ENCODE measurements at regions not wholly inside any gene's neighbourhood (a gene's known extent, or its start where the extent isn't known, plus 50 kb on each side); places are given as distances from the start of the nearest gene placed in this dataset.
A peak's percentile ranks its signal among the peaks of the same experiment; 100 is the strongest.

- WGBS, 2 donors (ENCODE audit: extremely low coverage in 2 of 2, insufficient read length in 2 of 2, insufficient replicate concordance in 1 of 2), result no CpG with 5 or more reads among the region's 5 CpGs
Measured at GRCh38 chr12:28023156-28023887, 50.8 kb upstream of the PTHLH start.

DNA sequence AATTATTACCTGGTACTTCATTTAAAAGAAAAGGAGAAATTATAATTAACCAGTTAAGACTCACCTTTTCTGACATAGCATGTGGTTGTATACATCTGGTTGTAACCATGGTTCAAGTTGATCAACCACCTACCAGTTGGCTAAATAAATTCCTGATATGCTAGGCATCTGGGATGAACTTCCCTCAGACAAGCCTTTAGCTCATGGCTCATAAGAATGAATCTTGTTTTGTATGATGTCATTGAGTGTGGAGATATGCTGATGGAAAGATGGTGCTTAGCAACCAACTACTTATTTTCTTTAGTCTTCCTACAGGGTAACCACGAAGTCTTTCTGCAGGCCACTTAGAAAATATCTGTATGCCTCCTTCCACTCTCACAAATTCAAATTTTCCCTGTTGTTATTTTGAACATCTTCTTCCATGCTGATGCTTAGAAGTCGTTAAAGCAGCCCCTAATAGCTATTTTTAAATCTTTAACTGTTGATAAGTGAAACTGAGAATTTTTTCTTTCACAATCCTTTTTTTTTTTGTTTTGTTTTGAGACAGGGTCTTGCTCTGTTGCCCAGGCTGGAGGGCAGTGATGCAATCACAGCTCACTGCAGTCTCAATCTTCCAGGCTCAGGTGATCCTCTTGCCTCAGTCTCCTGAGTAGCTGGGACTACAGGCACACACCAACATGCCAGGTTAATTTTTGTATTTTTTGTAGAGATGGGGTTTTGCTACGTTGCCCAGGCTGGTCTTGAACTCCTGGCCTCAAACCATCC is 51.9 kb upstream of the PTHLH start:
- Histone ChIP-seq H3K4me2 (ENCODE audit: insufficient read depth, low read length, poor library complexity, severe bottlenecking) (no peak overlapping the region), H2AK5ac (ENCODE audit: low read depth, low read length) (no peak overlapping the region), H3K27ac (replicated peaks; ENCODE audit: low read length) (no peak overlapping the region), H3K79me1 (ENCODE audit: low read depth, low read length) (no peaks in the 10 kb centered on the region), H3K36me3 (replicated peaks in 1 of 2; ENCODE audit: control insufficient read depth in 2 of 2, insufficient read depth in 2 of 2, low read length in 2 of 2) (no peaks in the 10 kb centered on the region), H3K27me3 (ENCODE audit: control insufficient read depth in 3 of 3, insufficient read depth in 3 of 3, low read depth in 1 of 3, low read length in 3 of 3) (no peaks in the 10 kb centered on the region), H2BK5ac (ENCODE audit: low read length) (no peak overlapping the region), H3K9ac (ENCODE audit: low read depth, low read length, poor library complexity) (no peak overlapping the region), H2BK120ac (ENCODE audit: low read depth, low read length) (no peak overlapping the region), H2BK12ac (ENCODE audit: low read length) (no peak overlapping the region), H3K9me3 (replicated peaks in 1 of 2; ENCODE audit: control insufficient read depth in 2 of 2, insufficient read depth in 1 of 2, low read depth in 1 of 2, low read length in 2 of 2) (no peaks in the 10 kb centered on the region), H3K4me1 (ENCODE audit: control insufficient read depth in 2 of 2, insufficient read depth in 1 of 2, low read depth in 1 of 2, low read length in 2 of 2) (no peaks in the 10 kb centered on the region), H3K23ac (ENCODE audit: low read depth, low read length, poor library complexity) (no peak overlapping the region), H4K8ac (ENCODE audit: low read depth, low read length) (no peak overlapping the region), H3K4me3 (ENCODE audit: low read length in 2 of 2) (no peak overlapping the region), H3K4ac (ENCODE audit: low read length) (no peak overlapping the region), H4K91ac (ENCODE audit: low read depth, low read length, poor library complexity) (no peak overlapping the region), H2BK15ac (ENCODE audit: low read length) (no peak overlapping the region), H2AFZ (ENCODE audit: low read length) (no peak overlapping the region), H3K14ac (ENCODE audit: low read length) (no peak overlapping the region), H3K18ac (ENCODE audit: low read length) (no peak overlapping the region)
- WGBS, 2 donors (ENCODE audit: extremely low coverage in 2 of 2, insufficient read length in 2 of 2, insufficient replicate concordance in 1 of 2), result no CpG with 5 or more reads among the region's 3 CpGs
- no peak for DNase-seq (ENCODE audit: low spot score)

More at GRCh38 chr12:28023156-28023887, 50.8 kb upstream of the PTHLH start:
- H4K8ac ChIP-seq (ENCODE audit: low read depth, low read length), result no peak overlapping the region
- no peak overlapping the region for H4K91ac ChIP-seq (ENCODE audit: low read depth, low read length, poor library complexity)
- H2BK12ac ChIP-seq (ENCODE audit: low read length), result no peak overlapping the region
- H3K36me3 ChIP-seq (replicated peaks in 1 of 2; ENCODE audit: control insufficient read depth in 2 of 2, insufficient read depth in 2 of 2, low read length in 2 of 2), result no peaks in the 10 kb centered on the region
- no peak overlapping the region for H3K14ac ChIP-seq (ENCODE audit: low read length)
- H3K79me1 ChIP-seq (ENCODE audit: low read depth, low read length), result no peaks in the 10 kb centered on the region
- no peaks in the 10 kb centered on the region for H3K9me3 ChIP-seq (replicated peaks in 1 of 2; ENCODE audit: control insufficient read depth in 2 of 2, insufficient read depth in 1 of 2, low read depth in 1 of 2, low read length in 2 of 2)
- H2AFZ ChIP-seq (ENCODE audit: low read length), result no peak overlapping the region
- H3K4me3 ChIP-seq (ENCODE audit: low read length in 2 of 2), result no peak overlapping the region
- H2BK15ac ChIP-seq (ENCODE audit: low read length), result no peak overlapping the region
- no peaks in the 10 kb centered on the region for H3K27me3 ChIP-seq (ENCODE audit: control insufficient read depth in 3 of 3, insufficient read depth in 3 of 3, low read depth in 1 of 3, low read length in 3 of 3)
- no peak overlapping the region for H3K27ac ChIP-seq (replicated peaks; ENCODE audit: low read length)
- H3K18ac ChIP-seq (ENCODE audit: low read length), result no peak overlapping the region
- no peak overlapping the region for H3K4ac ChIP-seq (ENCODE audit: low read length)
- no peaks in the 10 kb centered on the region for H3K4me1 ChIP-seq (ENCODE audit: control insufficient read depth in 2 of 2, insufficient read depth in 1 of 2, low read depth in 1 of 2, low read length in 2 of 2)
- H2AK5ac ChIP-seq (ENCODE audit: low read depth, low read length), result no peak overlapping the region
- H3K9ac ChIP-seq (ENCODE audit: low read depth, low read length, poor library complexity), result no peak overlapping the region
- H2BK120ac ChIP-seq (ENCODE audit: low read depth, low read length), result no peak overlapping the region
- no peak for DNase-seq (ENCODE audit: low spot score)
- no peak overlapping the region for H3K4me2 ChIP-seq (ENCODE audit: insufficient read depth, low read length, poor library complexity, severe bottlenecking)
- H3K23ac ChIP-seq (ENCODE audit: low read depth, low read length, poor library complexity), result no peak overlapping the region
- H2BK5ac ChIP-seq (ENCODE audit: low read length), result no peak overlapping the region

- Histone ChIP-seq H2BK15ac (ENCODE audit: low read length) (no peak overlapping the region), H3K14ac (ENCODE audit: low read length) (no peak overlapping the region), H3K9ac (ENCODE audit: low read depth, low read length, poor library complexity) (no peak overlapping the region), H3K23ac (ENCODE audit: low read depth, low read length, poor library complexity) (no peak overlapping the region), H3K4me3 (ENCODE audit: low read length in 2 of 2) (no peak overlapping the region), H3K27ac (replicated peaks; ENCODE audit: low read length) (no peak overlapping the region), H3K4me1 (ENCODE audit: control insufficient read depth in 2 of 2, insufficient read depth in 1 of 2, low read depth in 1 of 2, low read length in 2 of 2) (no peaks in the 10 kb centered on the region), H2AK5ac (ENCODE audit: low read depth, low read length) (no peak overlapping the region), H4K8ac (ENCODE audit: low read depth, low read length) (no peak overlapping the region), H3K4me2 (ENCODE audit: insufficient read depth, low read length, poor library complexity, severe bottlenecking) (no peak overlapping the region), H3K9me3 (replicated peaks in 1 of 2; ENCODE audit: control insufficient read depth in 2 of 2, insufficient read depth in 1 of 2, low read depth in 1 of 2, low read length in 2 of 2) (no peaks in the 10 kb centered on the region), H3K79me1 (ENCODE audit: low read depth, low read length) (no peaks in the 10 kb centered on the region), H2BK120ac (ENCODE audit: low read depth, low read length) (peak overlapping the region; percentile 90), H3K4ac (ENCODE audit: low read length) (no peak overlapping the region), H2AFZ (ENCODE audit: low read length) (no peak overlapping the region), H2BK12ac (ENCODE audit: low read length) (no peak overlapping the region), H3K27me3 (ENCODE audit: control insufficient read depth in 3 of 3, insufficient read depth in 3 of 3, low read depth in 1 of 3, low read length in 3 of 3) (no peaks in the 10 kb centered on the region), H3K36me3 (replicated peaks in 1 of 2; ENCODE audit: control insufficient read depth in 2 of 2, insufficient read depth in 2 of 2, low read length in 2 of 2) (no peaks in the 10 kb centered on the region), H3K18ac (ENCODE audit: low read length) (no peak overlapping the region), H4K91ac (ENCODE audit: low read depth, low read length, poor library complexity) (no peak overlapping the region), H2BK5ac (ENCODE audit: low read length) (no peak overlapping the region)
- no CpG with 5 or more reads among the region's 11 CpGs for WGBS, 2 donors (ENCODE audit: extremely low coverage in 2 of 2, insufficient read length in 2 of 2, insufficient replicate concordance in 1 of 2)
- DNase-seq (ENCODE audit: low spot score), result no peak
Measured at GRCh38 chr12:28025821-28026505, 53.4 kb upstream of the PTHLH start.

DNA sequence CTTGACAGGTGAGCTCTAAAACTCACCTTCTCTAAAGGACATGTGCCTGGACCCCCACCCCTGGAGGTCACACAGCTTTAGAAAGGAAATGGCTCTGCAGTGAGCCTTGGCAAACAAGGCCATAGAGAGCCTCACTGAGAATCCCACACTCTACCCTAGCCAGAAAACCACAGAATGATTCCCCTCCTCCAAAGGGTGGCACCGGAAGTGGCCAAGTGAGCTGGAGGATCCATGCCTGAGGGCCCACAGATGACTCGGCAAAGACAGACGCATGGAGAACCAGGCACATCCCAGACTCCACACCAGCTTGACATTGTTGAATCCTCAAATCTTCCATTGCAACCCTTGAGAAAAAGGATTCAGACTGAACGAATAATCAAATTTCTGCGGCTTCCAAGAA is 54.2 kb upstream of the PTHLH start:
- H3K4me2 ChIP-seq (ENCODE audit: insufficient read depth, low read length, poor library complexity, severe bottlenecking), result no peak overlapping the region

More for the DNA sequence above, 54.2 kb upstream of the PTHLH start:
- no peak overlapping the region for H3K4me3 ChIP-seq (ENCODE audit: low read length in 2 of 2)
- no peak overlapping the region for H2BK15ac ChIP-seq (ENCODE audit: low read length)
- no peak overlapping the region for H3K14ac ChIP-seq (ENCODE audit: low read length)
- no peak overlapping the region for H4K8ac ChIP-seq (ENCODE audit: low read depth, low read length)
- no peak overlapping the region for H3K18ac ChIP-seq (ENCODE audit: low read length)
- no peak overlapping the region for H3K9ac ChIP-seq (ENCODE audit: low read depth, low read length, poor library complexity)
- no peaks in the 10 kb centered on the region for H3K4me1 ChIP-seq (ENCODE audit: control insufficient read depth in 2 of 2, insufficient read depth in 1 of 2, low read depth in 1 of 2, low read length in 2 of 2)
- H3K4ac ChIP-seq (ENCODE audit: low read length), result no peak overlapping the region
- H4K91ac ChIP-seq (ENCODE audit: low read depth, low read length, poor library complexity), result no peak overlapping the region
- no peak overlapping the region for H2BK5ac ChIP-seq (ENCODE audit: low read length)
- H2BK120ac ChIP-seq (ENCODE audit: low read depth, low read length), result no peak overlapping the region
- no peak overlapping the region for H3K23ac ChIP-seq (ENCODE audit: low read depth, low read length, poor library complexity)
- H2BK12ac ChIP-seq (ENCODE audit: low read length), result no peak overlapping the region
- no CpG with 5 or more reads among the region's 5 CpGs for WGBS, 2 donors (ENCODE audit: extremely low coverage in 2 of 2, insufficient read length in 2 of 2, insufficient replicate concordance in 1 of 2)
- H3K27me3 ChIP-seq (ENCODE audit: control insufficient read depth in 3 of 3, insufficient read depth in 3 of 3, low read depth in 1 of 3, low read length in 3 of 3), result no peaks in the 10 kb centered on the region
- H2AFZ ChIP-seq (ENCODE audit: low read length), result no peak overlapping the region
- no peak overlapping the region for H2AK5ac ChIP-seq (ENCODE audit: low read depth, low read length)
- no peak overlapping the region for H3K27ac ChIP-seq (replicated peaks; ENCODE audit: low read length)
- H3K36me3 ChIP-seq (replicated peaks in 1 of 2; ENCODE audit: control insufficient read depth in 2 of 2, insufficient read depth in 2 of 2, low read length in 2 of 2), result no peaks in the 10 kb centered on the region
- no peak for DNase-seq (ENCODE audit: low spot score)
- H3K9me3 ChIP-seq (replicated peaks in 1 of 2; ENCODE audit: control insufficient read depth in 2 of 2, insufficient read depth in 1 of 2, low read depth in 1 of 2, low read length in 2 of 2), result no peaks in the 10 kb centered on the region
- H3K79me1 ChIP-seq (ENCODE audit: low read depth, low read length), result no peaks in the 10 kb centered on the region

All from neuronal stem cell (in vitro differentiated cells).